ENCODE measurements at regions not wholly inside any gene's neighbourhood (a gene's known extent, or its start where the extent isn't known, plus 50 kb on each side); places are given as distances from the start of the nearest gene placed in this dataset.

GRCh38 chr2:139259422-139260051 is 479.3 kb upstream of the NXPH2 start:
- H3K4me1 Mint-ChIP-seq (ENCODE audit: unreplicated experiment) = no peaks in the 10 kb centered on the region
- H3K27me3 Mint-ChIP-seq (ENCODE audit: unreplicated experiment) = no peaks in the 10 kb centered on the region
- H3K4me3 Mint-ChIP-seq (ENCODE audit: unreplicated experiment) = no peak overlapping the region
- H3K27ac Mint-ChIP-seq (ENCODE audit: unreplicated experiment) = no peak overlapping the region
- no peak for DNase-seq (ENCODE audit: extremely low spot score, unreplicated experiment)
- TF ChIP-seq CTCF (IDR thresholded peaks at IDR 0.05) = no peak
- no peaks in the 10 kb centered on the region for H3K9me3 Mint-ChIP-seq (ENCODE audit: unreplicated experiment)
- no peaks in the 10 kb centered on the region for H3K36me3 Mint-ChIP-seq (ENCODE audit: unreplicated experiment)

GRCh38 chr2:139241286-139241685 is 461.1 kb upstream of the NXPH2 start:
- Mint-ChIP-seq H3K27me3 (ENCODE audit: unreplicated experiment) (no peaks in the 10 kb centered on the region), H3K4me3 (ENCODE audit: unreplicated experiment) (no peak overlapping the region), H3K27ac (ENCODE audit: unreplicated experiment) (no peak overlapping the region), H3K36me3 (ENCODE audit: unreplicated experiment) (no peaks in the 10 kb centered on the region), H3K9me3 (ENCODE audit: unreplicated experiment) (no peaks in the 10 kb centered on the region), H3K4me1 (ENCODE audit: unreplicated experiment) (no peaks in the 10 kb centered on the region)
- no peak for TF ChIP-seq CTCF (IDR thresholded peaks at IDR 0.05)
- DNase-seq (ENCODE audit: extremely low spot score, unreplicated experiment) = no peak

GRCh38 chr2:139237023-139237422 is 456.8 kb upstream of the NXPH2 start:
- DNase-seq (ENCODE audit: extremely low spot score, unreplicated experiment) = no peak
- Mint-ChIP-seq H3K4me3 (ENCODE audit: unreplicated experiment) (no peak overlapping the region), H3K27me3 (ENCODE audit: unreplicated experiment) (no peaks in the 10 kb centered on the region)

GRCh38 chr2:139230881-139231280 is 450.7 kb upstream of the NXPH2 start:
- TF ChIP-seq CTCF (IDR thresholded peaks at IDR 0.05) = no peak
- no peak overlapping the region for H3K27ac Mint-ChIP-seq (ENCODE audit: unreplicated experiment)
- peaks cover 3% of the 10 kb centered on the region for H3K27me3 Mint-ChIP-seq (ENCODE audit: unreplicated experiment)
- no peak for DNase-seq (ENCODE audit: extremely low spot score, unreplicated experiment)
- no peaks in the 10 kb centered on the region for H3K4me1 Mint-ChIP-seq (ENCODE audit: unreplicated experiment)
- no peak overlapping the region for H3K4me3 Mint-ChIP-seq (ENCODE audit: unreplicated experiment)
- H3K36me3 Mint-ChIP-seq (ENCODE audit: unreplicated experiment) = no peaks in the 10 kb centered on the region
- no peaks in the 10 kb centered on the region for H3K9me3 Mint-ChIP-seq (ENCODE audit: unreplicated experiment)

More at GRCh38 chr2:139237023-139237422, 456.8 kb upstream of the NXPH2 start:
- H3K4me1 Mint-ChIP-seq (ENCODE audit: unreplicated experiment) = no peaks in the 10 kb centered on the region
- H3K9me3 Mint-ChIP-seq (ENCODE audit: unreplicated experiment) = no peaks in the 10 kb centered on the region
- no peaks in the 10 kb centered on the region for H3K36me3 Mint-ChIP-seq (ENCODE audit: unreplicated experiment)
- no peak for TF ChIP-seq CTCF (IDR thresholded peaks at IDR 0.05)
- H3K27ac Mint-ChIP-seq (ENCODE audit: unreplicated experiment) = no peak overlapping the region

- Mint-ChIP-seq H3K4me3 (ENCODE audit: unreplicated experiment) (no peak overlapping the region), H3K27ac (ENCODE audit: unreplicated experiment) (no peak overlapping the region), H3K27me3 (ENCODE audit: unreplicated experiment) (peaks cover 3% of the 10 kb centered on the region), H3K36me3 (ENCODE audit: unreplicated experiment) (no peaks in the 10 kb centered on the region), H3K9me3 (ENCODE audit: unreplicated experiment) (no peaks in the 10 kb centered on the region), H3K4me1 (ENCODE audit: unreplicated experiment) (no peaks in the 10 kb centered on the region)
- TF ChIP-seq CTCF (IDR thresholded peaks at IDR 0.05) = no peak
- DNase-seq (ENCODE audit: extremely low spot score, unreplicated experiment) = no peak
Measured at GRCh38 chr2:139228276-139228675, 448.1 kb upstream of the NXPH2 start.
